GM21526 (cell line): ENCODE measurements at regions not wholly inside any gene's neighbourhood (a gene's known extent, or its start where the extent isn't known, plus 50 kb on each side); places are given as distances from the start of the nearest gene placed in this dataset.
"Not testable (repeated sequence)": the region's sequence is repeated elsewhere in the genome, so short reads cannot be mapped to it uniquely, and the experiment has no call there.

Source experiments
- ATAC-seq: cut with Tn5 transposase; IDR thresholded peaks from one replicate; pipeline ENCODE4 v1.9.1; 2021; ENCODE audit warnings: moderate library complexity; ENCODE audit not compliant: unreplicated experiment, low FRiP score

GRCh38 chr6:81625216-81625615 lies 127.3 kb downstream of the TENT5A start:
- ATAC-seq = no peak

- ATAC-seq = no peak
Observed at GRCh38 chr6:81624453-81624852, 128.0 kb downstream of the TENT5A start.

GRCh38 chr6:81623106-81623759 lies 129.2 kb downstream of the TENT5A start:
- no peak for ATAC-seq

GRCh38 chr6:81621816-81622395 lies 130.6 kb downstream of the TENT5A start:
- no peak for ATAC-seq

GRCh38 chr6:81614292-81614691 lies 138.2 kb downstream of the TENT5A start:
- ATAC-seq = no peak

- no peak for ATAC-seq
Observed at GRCh38 chr6:81613606-81614005, 138.9 kb downstream of the TENT5A start.

GRCh38 chr6:81612136-81612535 lies 140.3 kb downstream of the TENT5A start:
- ATAC-seq = no peak

GRCh38 chr6:81609736-81610135 lies 142.7 kb downstream of the TENT5A start:
- ATAC-seq = no peak

- ATAC-seq = no peak
Observed at GRCh38 chr6:81608776-81609175, 143.7 kb downstream of the TENT5A start.

GRCh38 chr6:81606965-81607381 lies 145.5 kb downstream of the TENT5A start:
- no peak for ATAC-seq

- no peak for ATAC-seq
Observed at GRCh38 chr6:81605526-81605925, 147.0 kb downstream of the TENT5A start.

- ATAC-seq = no peak
Observed at GRCh38 chr6:81601918-81602317, 150.6 kb downstream of the TENT5A start.

GRCh38 chr6:81600488-81600887 lies 152.0 kb downstream of the TENT5A start:
- not testable (repeated sequence) for ATAC-seq

GRCh38 chr6:81594501-81594900 lies 158.0 kb downstream of the TENT5A start:
- ATAC-seq = no peak

- no peak for ATAC-seq
Observed at GRCh38 chr6:81590314-81590691, 162.2 kb downstream of the TENT5A start.

GRCh38 chr6:81589465-81590313 lies 162.8 kb downstream of the TENT5A start:
- no peak for ATAC-seq

- ATAC-seq = not testable (repeated sequence)
Observed at GRCh38 chr6:81585686-81586085, 166.8 kb downstream of the TENT5A start.

GRCh38 chr6:81584156-81584555 lies 168.3 kb downstream of the TENT5A start:
- ATAC-seq = not testable (repeated sequence)

GRCh38 chr6:81575442-81575841 lies 177.0 kb downstream of the TENT5A start:
- ATAC-seq = no peak

- no peak for ATAC-seq
Observed at GRCh38 chr6:81572020-81572419, 180.5 kb downstream of the TENT5A start.

- ATAC-seq = no peak
Observed at GRCh38 chr6:81570681-81571080, 181.8 kb downstream of the TENT5A start.

- ATAC-seq = no peak
Observed at GRCh38 chr6:81568973-81569372, 183.5 kb downstream of the TENT5A start.
